H1 (cell line): ENCODE measurements at regions not wholly inside any gene's neighbourhood (a gene's known extent, or its start where the extent isn't known, plus 50 kb on each side); places are given as distances from the start of the nearest gene placed in this dataset.
"Not testable (repeated sequence)": the region's sequence is repeated elsewhere in the genome, so short reads cannot be mapped to it uniquely, and the experiment has no call there.

Experiments used
- CTCF ChIA-PET: fragments of 300-600 bp; sonication (Branson Sonifier 250); formaldehyde crosslinking; loops from one replicate; lab custom pipeline; 2021; ENCODE audit not compliant: partially characterized antibody; lab: Charles Lee
- POLR2A ChIA-PET: fragments of 300-600 bp; sonication (Branson Sonifier 250); formaldehyde crosslinking; loops from one replicate; lab custom pipeline; 2021; ENCODE audit warnings: inconsistent platforms; ENCODE audit not compliant: partially characterized antibody; lab: Charles Lee
- DNase-seq, 2 experiments: peaks; one replicate each; pipeline versions ENCODE4 v3.0.0 to v3.0.0-alpha.2; 2010 to 2022; ENCODE audit warnings: low spot score in 2 of 2, low read depth in 1 of 2, mixed read lengths in 1 of 2
- FAIRE-seq: peaks from 2 replicates; lab custom pipeline; 2011; peaks lifted over from hg19 to GRCh38; lab: Jason Lieb, UNC
- H2AFZ ChIP-seq: 2 replicates; pipeline ENCODE4 v1.8.1; 2012; ENCODE audit warnings: low read length, inconsistent platforms
- H2AK5ac ChIP-seq: 2 replicates; pipeline ENCODE4 v1.6.1; 2013; ENCODE audit warnings: low read depth, low read length
- H2BK120ac ChIP-seq: replicated peaks from 2 replicates; pipeline ENCODE3; 2013; ENCODE audit warnings: low read depth, low read length, inconsistent platforms
- H2BK12ac ChIP-seq: 2 replicates; pipeline ENCODE4 v1.6.1; 2013; ENCODE audit warnings: low read depth, low read length
- H2BK15ac ChIP-seq: 2 replicates; pipeline ENCODE4 v1.6.1; 2013; ENCODE audit warnings: low read length
- H2BK20ac ChIP-seq: 2 replicates; pipeline ENCODE4 v1.6.1; 2013; ENCODE audit warnings: low read length
- H2BK5ac ChIP-seq: 2 replicates; pipeline ENCODE4 v1.6.1; 2013; ENCODE audit warnings: low read depth, low read length
- H3K14ac ChIP-seq: 2 replicates; pipeline ENCODE4 v1.6.1; 2013; ENCODE audit warnings: inconsistent platforms; ENCODE audit not compliant: insufficient read length
- H3K18ac ChIP-seq: 2 replicates; pipeline ENCODE4 v1.6.1; 2013; ENCODE audit warnings: low read length; ENCODE audit errors: extremely low read depth
- H3K23ac ChIP-seq: 2 replicates; pipeline ENCODE4 v1.6.1; 2013; ENCODE audit warnings: inconsistent platforms; ENCODE audit not compliant: insufficient read length
- H3K23me2 ChIP-seq: 2 replicates; pipeline ENCODE4 v1.6.1; 2013; ENCODE audit warnings: low read depth, low read length
- H3K27ac ChIP-seq: 2 replicates; pipeline ENCODE4 v1.6.1; 2011; ENCODE audit warnings: low read depth, low read length, inconsistent platforms
- H3K27me3 ChIP-seq, 4 experiments: replicated peaks in 1 of 4; 1 replicate in 1 of 4; 2 replicates in 3 of 4; pipeline versions ENCODE4 v1.6.1 to v1.8.1; 2011 to 2013; ENCODE audit warnings: low read length in 3 of 4, mild to moderate bottlenecking in 3 of 4, inconsistent platforms in 2 of 4, mixed read lengths in 2 of 4, moderate library complexity in 1 of 4; ENCODE audit not compliant: control insufficient read depth in 3 of 4, insufficient read depth in 3 of 4; ENCODE audit errors: extremely low read depth in 1 of 4
- H3K36me3 ChIP-seq, 4 experiments: 2 replicates each; pipeline versions ENCODE4 v1.6.1 to v1.8.1; 2011 to 2013; ENCODE audit warnings: mild to moderate bottlenecking in 4 of 4, low read length in 3 of 4, moderate library complexity in 2 of 4, control low read depth in 1 of 4, inconsistent platforms in 1 of 4; ENCODE audit not compliant: insufficient read depth in 4 of 4, control insufficient read depth in 2 of 4
- H3K4ac ChIP-seq: replicated peaks from 2 replicates; pipeline ENCODE3; 2013; ENCODE audit warnings: low read length, low read depth, mixed read lengths, inconsistent platforms; ENCODE audit not compliant: insufficient read length
- H3K4me1 ChIP-seq, 4 experiments: replicated peaks in 1 of 4; 1 replicate in 1 of 4; 2 replicates in 3 of 4; pipeline versions ENCODE4 v1.6.1 to v1.8.1; 2011 to 2013; ENCODE audit warnings: low read length in 3 of 4, inconsistent platforms in 2 of 4, mixed read lengths in 1 of 4; ENCODE audit not compliant: insufficient read depth in 4 of 4, control insufficient read depth in 3 of 4
- H3K4me2 ChIP-seq, 2 experiments: 2 replicates each; pipeline versions ENCODE4 v1.6.1 to v1.8.1; 2011 to 2013; ENCODE audit warnings: low read depth in 2 of 2, low read length in 2 of 2, control low read depth in 1 of 2, inconsistent platforms in 1 of 2, mild to moderate bottlenecking in 1 of 2; ENCODE audit not compliant: insufficient read depth in 1 of 2
- H3K4me3 ChIP-seq, 4 experiments: fragments of 200-600, 300-600 bp in 1 of 4; sonication (generic), shearing (Covaris generic), sonication (Bioruptor Twin) in 1 of 4; 2 replicates each; pipeline versions ENCODE4 v1.5.1 to v1.8.1; 2011 to 2016; ENCODE audit warnings: low read length in 4 of 4, low read depth in 3 of 4, control low read depth in 2 of 4, inconsistent platforms in 2 of 4, mild to moderate bottlenecking in 2 of 4, mixed read lengths in 1 of 4, moderate library complexity in 1 of 4; ENCODE audit not compliant: insufficient read depth in 2 of 4; ENCODE audit errors: extremely low read depth in 1 of 4
- H3K56ac ChIP-seq: replicated peaks from 2 replicates; pipeline ENCODE3; 2013; ENCODE audit warnings: low read depth, mild to moderate bottlenecking, mixed read lengths, low read length, inconsistent platforms; ENCODE audit not compliant: insufficient read length
- H3K79me1 ChIP-seq: 2 replicates; pipeline ENCODE4 v1.6.1; 2013; ENCODE audit warnings: low read depth, low read length, control low read depth
- H3K79me2 ChIP-seq, 2 experiments: 2 replicates each; pipeline versions ENCODE4 v1.6.1 to v1.8.1; 2012 to 2013; ENCODE audit warnings: low read length in 2 of 2, mild to moderate bottlenecking in 2 of 2, inconsistent platforms in 1 of 2; ENCODE audit not compliant: insufficient read depth in 2 of 2, control insufficient read depth in 1 of 2
- H3K9ac ChIP-seq, 4 experiments: replicated peaks in 1 of 4; 1 replicate in 1 of 4; 2 replicates in 3 of 4; pipeline versions ENCODE4 v1.6.1 to v1.8.1; 2011 to 2013; ENCODE audit warnings: low read depth in 3 of 4, low read length in 3 of 4, control low read depth in 2 of 4, mild to moderate bottlenecking in 2 of 4, moderate library complexity in 2 of 4, inconsistent platforms in 1 of 4; ENCODE audit errors: extremely low read depth in 1 of 4
- H3K9me3 ChIP-seq, 2 experiments: 2 replicates each; pipeline versions ENCODE4 v1.6.1 to v1.8.1; 2012 to 2013; ENCODE audit warnings: mild to moderate bottlenecking in 2 of 2, moderate library complexity in 2 of 2, control low read depth in 1 of 2, inconsistent platforms in 1 of 2, low read depth in 1 of 2, low read length in 1 of 2, mixed read lengths in 1 of 2; ENCODE audit not compliant: insufficient read depth in 2 of 2
- H4K20me1 ChIP-seq, 2 experiments: replicated peaks in 1 of 2; 2 replicates each; pipeline versions ENCODE3 to v1.8.1; 2011 to 2013; ENCODE audit warnings: inconsistent platforms in 2 of 2, low read length in 2 of 2, mild to moderate bottlenecking in 1 of 2; ENCODE audit not compliant: insufficient read depth in 2 of 2, control insufficient read depth in 1 of 2
- H4K5ac ChIP-seq: 2 replicates; pipeline ENCODE4 v1.6.1; 2013; ENCODE audit warnings: low read length, low read depth, mixed read lengths, inconsistent platforms; ENCODE audit not compliant: insufficient read length
- H4K8ac ChIP-seq: 2 replicates; pipeline ENCODE4 v1.8.0; 2013; ENCODE audit warnings: mild to moderate bottlenecking, moderate library complexity, low read length, inconsistent platforms; ENCODE audit not compliant: insufficient read depth; ENCODE audit errors: extremely low read depth
- H4K91ac ChIP-seq: replicated peaks from 2 replicates; pipeline ENCODE3; 2013; ENCODE audit warnings: low read length, mixed read lengths, inconsistent platforms; ENCODE audit not compliant: insufficient read length
- WGBS, 2 experiments: shearing (Covaris generic) in 1 of 2; methylation state at CpG; one replicate each; pipeline versions ENCODE4 v1.1.6 to v1.1.7; 2013 to 2015; ENCODE audit warnings: low lambda C conversion rate in 2 of 2, mixed read lengths in 2 of 2, inconsistent platforms in 1 of 2, low coverage in 1 of 2, missing lambda C conversion rate in 1 of 2; ENCODE audit not compliant: insufficient replicate concordance in 2 of 2, insufficient coverage in 1 of 2, insufficient read length in 1 of 2; ENCODE audit errors: extremely low coverage in 1 of 2, missing lambda C conversion rate in 1 of 2; 5-methylcytosine and 5-hydroxymethylcytosine counted together

DNA sequence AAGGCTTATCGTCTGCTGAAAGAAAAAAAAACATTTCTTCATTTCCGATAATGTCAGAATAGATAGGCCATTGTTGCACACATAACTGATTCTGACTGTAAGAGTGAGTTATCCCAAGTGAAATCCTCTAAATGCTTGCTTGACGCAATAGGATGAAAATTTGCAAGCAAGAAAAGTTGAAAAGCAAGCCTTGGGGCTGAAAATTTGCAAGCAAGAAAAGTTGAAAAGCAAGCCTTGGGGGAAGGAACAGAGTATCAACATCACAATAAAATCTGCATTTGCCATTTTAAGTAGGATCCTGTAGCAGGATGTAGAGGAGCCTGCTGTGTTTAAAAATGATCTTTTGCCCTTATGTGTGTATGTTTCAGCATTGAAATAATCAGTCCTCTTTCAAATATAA lies 424.4 kb downstream of the KCNJ18 start:
- H3K9ac ChIP-seq, H3K56ac ChIP-seq, CTCF ChIA-PET, H4K20me1 ChIP-seq, H3K27ac ChIP-seq, FAIRE-seq, H3K23me2 ChIP-seq, H2AK5ac ChIP-seq, H3K4me3 ChIP-seq, POLR2A ChIA-PET, H3K27me3 ChIP-seq, H2AFZ ChIP-seq, H3K4me1 ChIP-seq, H2BK15ac ChIP-seq, H4K91ac ChIP-seq, H4K5ac ChIP-seq, H3K4ac ChIP-seq, H2BK120ac ChIP-seq, H2BK20ac ChIP-seq, H3K14ac ChIP-seq, H3K18ac ChIP-seq, DNase-seq, H3K36me3 ChIP-seq, H3K9me3 ChIP-seq, H3K79me1 ChIP-seq, H3K79me2 ChIP-seq, H4K8ac ChIP-seq, H3K23ac ChIP-seq: not testable (repeated sequence)
- Histone ChIP-seq H2BK12ac (0 out of 2 replicates have a peak overlapping the region, but pooled peaks have one; percentile 39), H3K4me2 (peak overlapping the region in 1 of 2 experiments; percentile 41; a peak in 1 of 4 replicates), H2BK5ac (0 out of 2 replicates have a peak overlapping the region, but pooled peaks have one; percentile 96)
- WGBS, 2 experiments, result 57% methylated on average over 3 of the region's 3 CpGs; no CpG with 5 or more reads in 1 of the 2 experiments

DNA sequence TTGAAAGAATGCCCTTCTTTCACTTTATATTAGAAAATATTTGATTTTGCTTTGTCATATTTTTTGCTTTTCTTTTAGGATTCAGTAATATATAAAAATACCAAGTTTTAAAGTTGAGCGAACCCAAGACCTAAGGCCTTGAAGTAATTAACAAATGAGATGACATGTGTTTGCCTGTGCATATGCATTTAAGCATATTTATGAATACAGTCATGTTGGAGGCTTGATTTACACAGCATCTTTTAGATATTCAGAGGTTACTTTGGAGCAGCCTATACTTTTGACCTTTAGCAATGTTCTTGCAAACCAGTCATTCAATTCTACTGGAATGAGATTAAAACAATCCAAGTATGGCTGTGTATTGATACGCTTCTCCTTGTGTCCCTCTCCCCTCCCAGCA lies 425.1 kb downstream of the KCNJ18 start:
- H2BK12ac ChIP-seq, H3K79me2 ChIP-seq, H3K9me3 ChIP-seq, H3K18ac ChIP-seq, H2BK15ac ChIP-seq, H3K23ac ChIP-seq, H3K27ac ChIP-seq, POLR2A ChIA-PET, H2AK5ac ChIP-seq, H3K4me2 ChIP-seq, H3K4me1 ChIP-seq, H4K91ac ChIP-seq, DNase-seq, H3K9ac ChIP-seq, H3K79me1 ChIP-seq, H3K4me3 ChIP-seq, H2AFZ ChIP-seq, H2BK20ac ChIP-seq, H4K20me1 ChIP-seq, H4K8ac ChIP-seq, H3K27me3 ChIP-seq, H3K14ac ChIP-seq, H3K4ac ChIP-seq, FAIRE-seq, H3K23me2 ChIP-seq, CTCF ChIA-PET, H3K36me3 ChIP-seq, H3K56ac ChIP-seq: not testable (repeated sequence)
- 59% methylated on average over 2 of the region's 2 CpGs; no CpG with 5 or more reads in 1 of the 2 experiments for WGBS, 2 experiments
- peak overlapping the region; percentile 96; the same call in 1 of the 2 replicates for H2BK5ac ChIP-seq
- H2BK120ac ChIP-seq, result peak overlapping the region; percentile 78
- H4K5ac ChIP-seq, result peak overlapping the region; percentile 85
